ENCODE measurements at regions not wholly inside any gene's neighbourhood (a gene's known extent, or its start where the extent isn't known, plus 50 kb on each side); places are given as distances from the start of the nearest gene placed in this dataset.

GRCh38 chr6:168206661-168207274, 112.8 kb downstream of the DACT2 start:
- no peak for TF ChIP-seq CTCF (IDR thresholded peaks at IDR 0.05)
- TF ChIP-seq EZH2 (IDR thresholded peaks at IDR 0.05; ENCODE audit: borderline replicate concordance, insufficient read depth, low read depth, low read length, poor library complexity, severe bottlenecking), result no peak
